ENCODE measurements at regions not wholly inside any gene's neighbourhood (a gene's known extent, or its start where the extent isn't known, plus 50 kb on each side); places are given as distances from the start of the nearest gene placed in this dataset.
"Not testable (repeated sequence)": the region's sequence is repeated elsewhere in the genome, so short reads cannot be mapped to it uniquely, and the experiment has no call there.

DNA sequence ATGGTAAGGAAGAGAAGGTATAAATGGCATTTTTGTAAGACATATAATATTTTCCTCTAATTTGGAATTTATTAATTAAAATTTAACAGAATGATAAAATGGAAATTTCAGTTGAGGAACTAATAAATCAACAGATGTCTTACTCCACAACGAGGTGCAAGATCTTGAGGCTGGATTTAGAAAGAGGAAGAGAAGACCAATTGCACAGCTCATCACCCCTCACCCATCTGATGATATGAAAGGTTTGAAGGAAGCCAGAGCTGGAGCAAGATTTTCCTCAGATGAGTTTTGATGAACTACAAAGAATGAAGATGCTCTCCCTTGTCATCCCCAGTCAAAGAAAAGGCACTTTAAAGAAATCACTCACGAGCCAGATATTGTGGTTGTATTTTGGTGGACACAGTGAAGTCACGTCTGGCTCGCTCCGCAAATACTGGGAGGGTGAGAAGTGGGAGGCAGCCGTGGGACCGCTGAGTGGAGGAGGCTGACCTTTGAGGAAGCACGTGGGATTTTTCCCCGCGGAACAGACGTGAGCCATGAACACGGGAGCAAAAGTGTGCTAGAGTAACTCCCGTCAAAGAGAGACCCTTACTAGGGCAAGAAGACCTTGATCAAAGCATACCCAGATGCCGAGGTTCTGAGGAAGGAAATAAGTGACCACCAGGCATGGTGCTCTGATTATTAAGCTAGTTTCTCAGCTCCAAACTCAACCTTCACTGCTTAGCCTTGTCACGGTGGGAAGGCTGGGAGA, 511.4 kb downstream of the RNF144A start:
- DNase-seq (ENCODE audit: low read depth, low spot score) = no peak

DNA sequence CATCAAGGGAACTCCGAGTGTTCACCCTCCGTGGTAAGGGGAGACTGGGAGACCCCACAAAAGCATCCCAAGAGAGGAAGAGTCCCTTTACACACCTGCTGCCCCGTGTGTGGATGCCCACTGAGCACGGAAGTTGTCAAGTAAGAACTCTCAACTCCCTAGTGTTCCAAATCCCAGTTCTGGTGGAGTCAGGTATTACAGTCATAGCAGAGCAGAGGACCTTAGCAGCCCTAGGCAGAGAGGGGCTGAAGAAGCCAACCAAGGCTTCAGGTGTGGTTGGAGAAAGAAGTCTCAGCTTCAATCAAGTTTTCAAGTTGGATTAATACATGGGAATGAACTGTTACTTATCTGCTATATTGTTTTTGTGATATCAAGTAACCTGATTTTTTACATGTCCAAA, 512.5 kb downstream of the RNF144A start:
- DNase-seq (ENCODE audit: low read depth, low spot score) = no peak

DNA sequence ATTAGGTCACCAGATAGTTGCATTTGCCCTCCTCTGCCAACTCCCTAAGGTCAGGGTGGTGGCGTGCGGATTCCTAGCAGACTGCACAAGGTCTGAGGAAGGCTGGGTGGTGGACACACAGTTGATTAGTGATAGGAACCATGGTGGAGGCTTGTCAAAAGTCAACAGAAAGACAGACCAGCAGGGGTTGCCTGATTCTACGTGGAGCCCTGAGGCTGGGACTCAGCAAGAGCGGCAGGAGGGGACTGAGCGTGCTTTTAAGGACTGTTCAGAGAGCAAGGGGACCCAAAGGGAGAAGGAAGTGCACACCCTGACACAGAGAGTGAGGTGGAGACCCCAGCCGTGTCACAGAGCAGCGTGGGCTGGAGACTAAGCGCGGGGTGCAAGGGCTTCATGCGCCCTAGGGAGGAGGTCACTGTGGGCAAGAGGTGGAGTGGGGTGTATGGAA, 513.2 kb downstream of the RNF144A start:
- DNase-seq (ENCODE audit: low read depth, low spot score) = no peak

DNA sequence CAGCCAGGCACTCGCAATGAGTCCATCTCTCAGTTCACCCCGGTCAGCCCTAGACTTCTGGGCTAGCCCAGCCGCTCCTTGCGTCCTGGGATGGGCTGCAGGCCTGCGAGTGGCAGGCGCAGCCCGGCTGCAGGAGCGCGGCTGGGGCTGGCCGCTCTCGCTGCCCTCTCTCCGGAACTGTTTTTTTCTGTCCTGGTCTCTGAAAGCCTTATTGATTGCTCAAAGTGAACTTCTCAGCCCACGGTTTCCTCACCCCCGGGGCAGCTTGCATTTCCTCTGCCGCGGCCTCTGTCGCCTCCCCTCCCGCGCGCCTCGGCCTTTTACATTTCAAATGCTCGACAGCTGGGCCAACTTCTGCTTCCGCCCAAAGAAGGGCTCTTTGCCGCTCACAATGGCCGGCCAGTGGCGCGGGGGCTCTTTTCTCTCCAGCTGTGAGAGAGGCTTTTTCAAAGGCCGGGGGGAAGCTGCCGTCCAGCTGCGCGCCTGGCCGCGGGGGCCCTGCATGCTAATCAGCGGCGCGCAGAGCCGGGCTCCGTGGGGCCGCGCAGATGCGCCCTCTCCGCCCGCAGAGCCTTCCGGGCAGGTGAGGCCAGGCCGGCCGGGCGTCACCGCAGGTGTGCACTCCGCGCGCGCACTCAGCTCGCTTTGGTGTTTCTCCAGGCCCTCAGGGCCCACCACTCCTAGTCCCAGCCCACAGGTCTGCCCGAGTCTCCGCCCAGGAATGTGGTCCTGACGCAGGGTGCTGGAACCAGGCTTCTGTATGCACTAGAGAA, 513.8 kb downstream of the RNF144A start:
- no peak for DNase-seq (ENCODE audit: low read depth, low spot score)

DNA sequence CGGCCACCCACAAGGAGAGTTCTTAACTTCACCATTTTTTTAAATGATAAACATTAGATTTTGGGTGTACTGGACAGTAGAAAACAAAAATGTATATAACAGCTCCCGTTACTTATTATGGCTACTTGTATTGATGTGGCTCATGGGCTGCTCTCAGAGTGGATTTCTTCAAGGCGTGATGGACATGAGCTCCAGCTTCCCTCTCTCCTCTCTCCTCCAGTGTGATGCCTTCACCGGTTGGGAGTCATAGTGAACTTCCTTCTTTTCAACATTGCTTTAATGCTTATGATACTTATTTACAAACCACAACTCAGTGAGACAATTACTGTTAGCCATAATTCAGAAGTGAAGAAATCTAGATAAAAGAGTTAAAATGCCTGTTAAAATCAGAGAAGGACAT, 515.2 kb downstream of the RNF144A start:
- no peak for DNase-seq (ENCODE audit: low read depth, low spot score)

DNA sequence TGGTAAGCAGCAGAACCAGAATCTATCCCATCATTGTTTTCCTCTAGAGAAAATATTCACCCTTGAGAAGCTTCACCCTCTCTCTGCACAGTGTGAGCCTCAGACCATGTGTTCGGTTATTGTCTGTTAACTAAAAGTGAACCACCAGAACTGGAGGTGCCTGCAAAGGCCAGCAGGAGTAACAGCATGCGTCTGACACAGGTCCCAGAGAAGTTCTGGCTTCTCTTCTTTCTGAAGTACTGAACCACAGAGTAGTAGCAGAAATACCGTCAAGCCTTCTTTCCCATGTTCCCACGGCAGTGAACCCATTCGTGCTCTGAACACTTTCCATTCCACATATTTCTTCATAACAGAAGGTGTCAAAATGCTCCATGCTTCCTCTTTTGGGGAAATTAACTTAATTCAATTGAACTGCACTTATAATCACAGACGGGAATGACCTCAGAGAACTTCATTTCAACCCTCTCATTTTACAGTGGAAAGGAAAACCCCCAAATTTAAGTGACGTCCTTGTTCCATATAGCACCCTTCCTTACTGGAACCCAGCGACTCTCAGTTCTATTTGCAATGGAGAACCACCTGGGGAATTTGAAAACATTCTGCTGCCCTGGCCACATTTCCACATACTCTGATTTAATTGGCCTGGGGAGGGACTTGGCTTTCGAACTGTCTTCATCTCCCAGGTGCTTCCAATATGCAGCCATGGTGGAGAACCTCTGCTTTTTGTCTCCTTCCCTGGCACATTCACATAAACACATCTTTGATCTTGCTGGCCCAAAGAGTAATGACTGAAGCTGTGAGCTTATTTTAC, 519.1 kb downstream of the RNF144A start:
- DNase-seq (ENCODE audit: low read depth, low spot score) = no peak

DNA sequence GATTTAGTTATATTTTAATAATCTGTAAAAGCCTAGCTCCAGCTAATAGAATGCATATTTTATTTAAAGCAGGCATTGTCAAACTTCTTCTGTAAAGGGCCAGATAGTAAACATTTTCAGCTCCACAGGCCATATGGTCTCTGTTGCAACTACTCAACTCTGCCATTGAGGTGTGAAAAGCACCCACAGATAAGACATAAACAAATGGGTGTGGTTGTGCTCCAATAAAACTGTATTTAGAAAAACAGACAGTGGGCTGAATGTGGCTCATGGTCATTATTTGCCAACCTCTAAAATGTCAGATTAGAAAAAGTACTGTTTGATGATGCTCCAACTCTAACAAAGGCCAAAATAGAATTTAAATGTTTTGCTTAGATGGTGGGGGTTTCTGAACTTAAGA, 519.9 kb downstream of the RNF144A start:
- DNase-seq (ENCODE audit: low read depth, low spot score) = no peak

DNA sequence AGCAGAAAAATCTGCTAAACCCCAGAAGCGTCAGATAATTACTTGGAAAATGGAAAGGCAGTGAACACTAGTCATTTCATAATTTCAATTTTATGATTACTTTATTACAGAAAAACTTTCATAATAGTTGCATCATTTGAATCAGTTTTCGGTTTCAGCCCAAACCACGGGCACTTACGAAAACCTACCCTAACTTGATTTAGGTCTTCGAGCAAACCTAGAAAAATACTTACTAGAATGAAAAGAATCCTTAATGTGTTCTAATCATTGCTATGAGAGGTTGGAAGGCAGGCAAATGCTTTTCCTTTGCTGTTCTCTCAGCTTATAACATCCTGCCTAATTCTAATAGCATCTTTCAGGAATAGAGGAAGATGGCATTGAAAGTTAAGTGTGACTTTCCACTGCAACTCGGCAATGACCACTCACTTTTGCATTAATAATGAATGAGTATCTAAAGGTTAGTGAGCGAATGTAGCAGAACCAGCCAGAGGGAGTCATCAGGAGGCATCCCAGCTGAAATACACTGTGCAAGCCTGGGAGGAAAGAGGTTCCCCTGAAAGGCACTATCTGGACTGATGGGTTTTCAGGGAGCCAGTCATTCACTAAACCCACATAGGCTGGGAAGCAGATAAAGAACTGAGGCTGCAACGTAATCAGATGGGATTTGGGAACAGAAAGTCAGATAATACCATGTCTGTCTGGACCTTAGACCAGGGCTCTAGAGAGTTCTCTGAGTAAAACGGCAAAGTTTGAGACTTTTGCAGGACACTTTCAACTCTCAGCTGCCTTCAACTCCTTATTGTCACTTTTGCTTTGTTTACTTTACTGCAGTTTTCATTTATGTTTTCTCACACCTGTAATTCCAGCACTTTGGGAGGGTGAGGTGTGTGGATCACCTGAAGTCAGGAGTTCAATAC, 520.8 kb downstream of the RNF144A start:
- DNase-seq (ENCODE audit: low read depth, low spot score) = no peak

DNA sequence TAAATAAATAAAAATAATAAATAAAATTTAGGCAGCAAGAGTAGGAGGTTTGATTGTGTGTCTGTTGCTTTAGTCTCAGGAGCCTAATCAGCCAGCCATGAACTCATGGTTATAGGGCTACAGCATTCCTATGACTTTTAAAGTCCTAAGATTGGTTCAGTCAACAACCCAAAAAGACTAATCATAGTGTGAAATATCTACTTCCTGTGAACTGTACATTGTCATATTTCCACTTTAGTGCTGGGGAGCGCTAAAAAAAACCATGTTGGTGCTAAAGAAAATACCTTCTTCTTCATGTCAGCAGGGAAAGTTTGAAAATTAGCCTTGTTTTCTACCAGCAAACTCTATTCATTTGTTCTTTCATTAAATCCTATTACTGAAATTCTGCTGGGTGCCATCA, 521.6 kb downstream of the RNF144A start:
- DNase-seq (ENCODE audit: low read depth, low spot score) = no peak

DNA sequence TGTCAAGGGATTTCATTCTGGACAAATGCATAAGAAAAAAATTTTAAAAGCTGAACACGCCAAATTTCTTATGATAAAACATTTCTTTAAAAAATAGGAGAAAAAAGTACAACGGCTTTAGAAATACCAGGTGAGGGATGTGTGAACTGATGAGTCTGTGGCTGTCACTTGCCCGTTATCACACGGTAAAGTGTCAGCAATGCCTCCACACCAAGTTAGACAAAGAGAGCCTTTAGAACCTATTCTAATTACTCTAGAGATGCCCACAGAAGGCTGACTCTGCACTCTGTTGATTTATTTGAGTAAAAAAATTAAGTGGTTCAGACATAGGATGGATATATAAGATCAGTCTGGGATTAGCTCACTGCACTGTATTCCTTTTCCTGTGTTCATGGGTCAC, 523.8 kb downstream of the RNF144A start:
- DNase-seq (ENCODE audit: low read depth, low spot score) = no peak

DNA sequence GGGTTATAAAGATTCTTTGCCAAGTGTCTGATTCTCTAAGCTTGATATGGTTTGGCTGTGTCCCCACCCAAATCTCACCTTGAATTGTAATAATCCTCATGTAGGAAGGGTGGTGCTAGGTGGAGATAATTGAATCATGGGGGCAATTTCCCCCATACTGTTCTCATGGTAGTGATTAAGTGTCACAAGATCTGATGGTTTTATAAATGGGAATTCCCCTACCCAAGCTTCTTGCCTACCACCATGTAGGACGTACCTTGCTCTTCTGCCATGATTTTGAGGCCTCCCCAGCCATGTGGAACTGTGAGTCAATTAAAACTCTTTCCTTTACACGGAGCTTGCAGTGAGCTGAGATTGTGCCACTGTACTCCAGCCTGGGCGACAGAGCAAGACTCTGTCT, 524.6 kb downstream of the RNF144A start:
- not testable (repeated sequence) for DNase-seq (ENCODE audit: low read depth, low spot score)

DNA sequence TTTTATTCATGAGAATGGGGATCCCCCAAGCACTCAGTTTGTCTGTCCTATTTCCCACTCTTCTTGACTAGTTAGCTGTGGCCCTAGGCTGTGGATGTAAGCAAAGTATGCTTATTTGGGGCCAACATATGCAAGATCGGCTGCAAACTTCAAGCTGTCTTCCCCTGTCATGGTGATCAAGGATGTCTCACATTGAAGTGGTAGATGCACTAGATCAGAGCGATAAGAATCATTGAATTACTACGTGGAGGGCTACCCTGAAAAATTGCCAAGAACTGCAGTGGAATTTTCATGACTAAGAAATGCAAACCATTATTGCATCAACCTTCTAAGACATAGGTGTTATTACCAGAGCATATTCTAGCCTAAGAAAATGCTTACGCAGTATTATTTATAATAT, 527.4 kb downstream of the RNF144A start:
- no peak for DNase-seq (ENCODE audit: low read depth, low spot score)

DNA sequence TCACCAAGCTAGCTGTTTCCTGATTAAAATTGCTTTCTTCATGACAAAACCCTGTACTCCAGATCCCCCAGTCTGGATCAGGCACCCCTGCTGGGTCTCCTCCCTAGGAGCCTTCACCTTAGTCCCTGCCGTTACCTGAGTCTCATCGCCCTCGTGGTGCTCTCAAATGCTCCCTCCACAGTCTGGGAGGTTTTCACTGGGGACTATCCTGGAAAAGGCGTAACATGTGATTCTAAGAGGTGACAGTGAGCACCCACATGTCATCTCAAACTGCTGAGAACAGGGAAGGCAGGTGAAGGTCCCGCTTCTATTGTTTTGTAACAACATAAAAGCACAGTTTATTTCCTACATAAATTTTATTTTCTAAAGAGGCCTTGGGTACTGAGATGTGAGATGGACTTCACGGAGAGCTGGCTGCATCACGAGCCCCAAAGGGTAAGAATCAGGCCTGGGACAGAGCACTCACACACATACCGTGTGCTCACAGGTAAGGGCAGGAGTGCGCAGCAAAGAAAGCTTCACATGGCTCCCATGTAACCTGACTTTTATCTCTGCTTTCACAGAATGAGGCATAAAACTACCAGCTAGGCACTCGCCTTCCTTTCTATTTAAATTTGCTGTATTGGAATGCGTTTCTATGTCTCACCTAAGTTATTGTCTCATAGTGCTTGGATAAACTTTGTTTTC, 531.5 kb downstream of the RNF144A start:
- DNase-seq (ENCODE audit: low read depth, low spot score) = no peak

DNA sequence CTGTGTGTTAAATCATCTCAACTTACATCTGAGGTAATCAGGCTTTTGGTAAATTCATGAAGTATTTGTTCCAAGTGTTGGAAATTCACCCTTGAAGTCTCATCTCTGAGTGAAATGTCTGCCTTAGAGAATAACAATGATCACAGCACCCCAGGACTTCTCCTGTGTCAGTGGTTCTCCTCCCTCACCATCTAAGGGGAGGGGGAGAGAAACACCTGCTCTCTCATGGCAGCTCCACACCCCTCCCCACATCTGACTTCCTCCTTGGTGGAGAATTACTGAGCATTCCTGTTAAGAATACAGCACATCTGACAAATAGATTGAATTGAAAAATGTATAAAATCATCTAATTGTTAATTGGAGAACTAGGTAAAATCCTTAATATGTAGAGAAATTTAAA, 532.1 kb downstream of the RNF144A start:
- no peak for DNase-seq (ENCODE audit: low read depth, low spot score)

DNA sequence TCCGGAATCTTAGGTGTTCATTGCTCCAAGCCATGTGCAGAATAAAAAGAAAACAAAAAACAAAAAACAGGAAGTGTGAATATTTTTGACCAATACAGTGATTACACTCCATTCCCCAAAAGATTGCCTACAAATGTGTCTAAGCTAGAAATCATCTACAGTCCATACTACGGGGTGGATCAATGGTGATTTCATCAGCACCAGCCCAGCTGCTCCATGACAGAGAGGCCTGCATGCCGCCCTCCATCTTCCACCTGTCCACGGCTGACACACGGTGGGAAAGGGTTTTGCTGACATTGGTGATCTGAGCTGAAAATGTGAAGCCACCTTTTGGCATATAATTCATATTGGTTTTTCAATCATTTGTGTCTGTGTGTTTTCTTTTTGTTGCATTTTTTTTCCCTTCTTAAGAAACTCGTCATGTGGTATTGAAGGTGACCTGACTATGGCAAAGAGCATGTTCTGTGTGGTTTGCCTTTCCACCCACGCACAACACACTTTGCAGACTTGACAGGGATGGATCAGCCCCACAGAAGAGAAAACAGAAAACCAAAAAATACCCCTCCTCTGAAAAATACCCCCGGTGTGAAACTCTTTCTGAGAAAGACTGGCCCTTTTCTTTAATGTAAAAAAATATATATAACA, 533.1 kb downstream of the RNF144A start:
- no peak for DNase-seq (ENCODE audit: low read depth, low spot score)

DNA sequence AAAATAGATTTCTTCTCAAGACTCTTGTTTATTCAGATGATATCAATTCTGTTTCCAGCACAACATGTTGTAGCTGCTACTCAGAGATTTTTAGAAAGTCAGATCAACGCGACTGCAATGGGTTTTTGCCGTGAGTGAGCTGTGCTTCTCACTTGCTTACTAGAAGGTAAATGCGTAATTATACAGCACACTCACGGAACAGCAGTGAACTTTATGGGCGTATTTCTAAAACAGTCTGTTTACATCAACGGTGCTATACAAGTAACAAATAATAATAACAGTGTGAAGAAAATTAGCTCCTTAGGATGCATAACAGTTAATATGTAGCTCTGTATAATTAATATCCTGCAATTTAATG, 533.6 kb downstream of the RNF144A start:
- DNase-seq (ENCODE audit: low read depth, low spot score) = no peak

DNA sequence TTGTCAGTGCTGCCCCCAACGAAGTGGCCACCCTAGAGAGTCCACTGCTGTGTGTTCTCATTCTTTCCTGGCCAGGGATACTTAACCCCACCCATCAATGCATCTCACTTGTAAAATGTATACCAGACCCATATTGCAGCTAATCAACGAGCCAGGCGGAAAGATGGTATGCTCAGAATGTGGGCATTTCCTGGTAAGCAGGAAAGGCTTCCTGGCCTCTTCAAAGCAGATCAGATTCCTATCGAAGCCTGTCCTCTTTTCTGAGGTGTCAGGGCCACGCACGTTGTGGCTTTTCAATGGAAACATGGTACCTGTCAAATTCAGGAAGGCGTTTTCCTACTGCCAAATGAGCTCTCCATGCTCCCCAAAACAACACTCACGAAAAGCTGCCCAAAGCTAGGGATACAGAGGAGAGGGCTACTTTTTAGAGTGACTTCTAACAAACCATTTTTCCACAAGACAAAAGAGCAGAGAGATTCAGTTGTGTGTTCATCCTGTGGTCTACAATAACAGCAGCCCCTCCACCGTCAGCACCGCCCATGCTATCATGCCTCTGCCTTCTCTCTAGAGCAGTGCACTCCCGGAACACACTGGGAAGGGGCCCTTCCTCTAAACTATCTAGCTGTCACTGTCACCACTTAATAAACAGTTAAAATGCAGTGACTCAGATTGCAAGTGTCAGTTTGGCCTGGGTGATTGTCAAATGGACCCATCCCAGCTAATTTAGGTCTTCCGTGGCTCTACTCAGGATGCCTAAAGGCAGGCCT, 535.1 kb downstream of the RNF144A start:
- no peak for DNase-seq (ENCODE audit: low read depth, low spot score)

DNA sequence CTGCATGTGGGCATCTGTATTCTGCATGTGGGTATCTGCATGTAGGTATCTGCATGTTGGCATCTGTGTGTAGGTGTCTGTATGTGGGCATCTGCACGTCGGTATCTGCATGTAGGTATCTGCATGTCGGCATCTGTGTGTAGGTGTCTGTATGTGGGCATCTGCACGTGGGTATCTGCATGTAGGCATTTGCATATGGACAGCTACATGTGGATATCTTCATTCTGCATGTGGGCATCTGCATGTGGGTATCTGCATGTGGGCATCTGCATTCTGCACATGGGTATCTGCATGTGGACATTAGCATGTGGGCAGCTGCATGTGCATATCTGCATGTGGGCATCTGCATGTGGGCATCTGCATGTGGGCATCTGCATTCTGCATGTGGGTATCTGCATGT, 537.4 kb downstream of the RNF144A start:
- no peak for DNase-seq (ENCODE audit: low read depth, low spot score)

DNA sequence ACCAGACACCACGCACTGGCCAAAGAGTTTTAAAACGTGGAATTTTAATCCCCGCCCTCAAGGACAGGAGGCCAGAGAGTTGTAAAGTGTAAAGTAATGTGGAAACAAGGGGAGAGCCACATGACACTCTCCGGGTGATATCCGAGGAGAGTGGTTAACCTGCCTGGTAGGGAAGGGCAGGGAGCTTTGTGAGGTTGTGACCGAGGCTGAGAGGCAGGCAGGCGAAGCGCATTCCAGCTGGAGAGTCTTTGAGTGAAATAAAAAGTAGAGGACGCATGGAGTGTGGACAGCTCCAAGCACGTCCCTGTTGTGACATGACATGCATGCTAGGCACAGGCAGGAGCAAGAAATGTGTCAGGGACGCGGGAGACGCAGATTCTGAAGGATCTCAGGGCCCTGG, 539.5 kb downstream of the RNF144A start:
- no peak for DNase-seq (ENCODE audit: low read depth, low spot score)

DNA sequence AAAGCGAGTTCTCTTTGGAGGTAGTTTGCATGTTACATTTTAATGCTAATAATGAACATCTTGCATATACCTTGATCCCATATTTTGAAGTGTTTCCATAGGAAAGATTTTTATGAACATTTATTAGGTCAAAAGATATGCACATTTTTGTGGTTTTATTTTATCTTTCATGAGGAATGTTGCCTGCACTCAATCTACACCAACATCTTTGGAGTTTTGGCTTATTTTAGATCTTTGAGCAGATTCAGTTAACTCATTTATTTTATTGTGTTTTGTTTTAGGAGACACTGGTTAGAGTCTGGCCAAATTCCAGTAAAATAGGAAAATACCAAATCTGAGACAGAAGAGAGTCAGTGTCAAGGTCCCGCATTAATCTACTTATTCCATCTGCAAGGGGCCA, 540.9 kb downstream of the RNF144A start:
- no peak for DNase-seq (ENCODE audit: low read depth, low spot score)

All from smooth muscle cell of the brain vasculature (primary cell).